K562 (cell line): ENCODE measurements at regions not wholly inside any gene's neighbourhood (a gene's known extent, or its start where the extent isn't known, plus 50 kb on each side); places are given as distances from the start of the nearest gene placed in this dataset.
A peak's percentile ranks its signal among the peaks of the same experiment; 100 is the strongest.

Source experiments
- ATAC-seq: fragments of 200-7000 bp; cut with Tn5 transposase; 3 replicates; pipeline ENCODE4 v1.9.1; 2020; ENCODE audit warnings: moderate library complexity
- BruUV-seq: library from RNA; stranded (reverse); fragments of 400-500 nt; replicated peaks from 2 replicates; lab custom pipeline; 2021; lab: Mats Ljungman, UMichigan
- CTCF ChIA-PET: fragments of 300-600 bp; formaldehyde crosslinking; extraction: SDS; loops from one replicate; lab custom pipeline; 2021; ENCODE audit warnings: low intra/inter-chr PET ratio; lab: Yijun Ruan, JAX
- POLR2A ChIA-PET: fragments of 300-600, 350-650 bp; sonication (Branson Sonifier 250); formaldehyde crosslinking; extraction: SDS; loops from one replicate; lab custom pipeline; 2021; ENCODE audit warnings: antibody characterized with exemption, inconsistent platforms; lab: Yijun Ruan, JAX
- DNase-seq, 4 experiments: peaks; one replicate each; pipeline versions ENCODE4 v3.0.0 to v3.0.0-alpha.2; 2011 to 2018; ENCODE audit warnings: low spot score in 3 of 4, mixed read lengths in 3 of 4; ENCODE audit errors: extremely low read depth in 1 of 4
- FAIRE-seq: peaks from 2 replicates; lab custom pipeline; 2011; peaks lifted over from hg19 to GRCh38; lab: Jason Lieb, UNC
- H2AFZ ChIP-seq: 2 replicates; pipeline ENCODE4 v1.6.0; 2011; ENCODE audit warnings: low read depth, low read length, control low read depth, inconsistent platforms
- H3K27ac ChIP-seq: fragments of 200-600 bp; 3 replicates; pipeline ENCODE4 v1.8.0; 2011; ENCODE audit warnings: low read depth, mild to moderate bottlenecking, control low read depth, inconsistent platforms, low read length, moderate library complexity, mixed read lengths; ENCODE audit errors: extremely low read depth
- H3K27me3 ChIP-seq, 2 experiments: fragments of 300-600 bp in 1 of 2; 2 replicates in 1 of 2; 3 replicates in 1 of 2; pipeline versions ENCODE4 v1.6.0 to v1.8.0; 2011; ENCODE audit warnings: inconsistent platforms in 2 of 2, low read length in 2 of 2, mild to moderate bottlenecking in 1 of 2, mixed read lengths in 1 of 2, moderate library complexity in 1 of 2; ENCODE audit not compliant: control insufficient read depth in 2 of 2, insufficient read depth in 2 of 2
- H3K36me3 ChIP-seq: fragments of 300-600 bp; 3 replicates; pipeline ENCODE4 v1.8.0; 2011; ENCODE audit warnings: mild to moderate bottlenecking, low read length, inconsistent platforms; ENCODE audit not compliant: control insufficient read depth, insufficient read depth
- H3K4me1 ChIP-seq, 2 experiments: fragments of 200-600 bp in 1 of 2; replicated peaks in 1 of 2; 2 replicates in 1 of 2; 3 replicates in 1 of 2; pipeline versions ENCODE4 v1.5.1 to v1.8.0; 2011; ENCODE audit warnings: inconsistent platforms in 2 of 2, low read length in 2 of 2, mild to moderate bottlenecking in 1 of 2, mixed read lengths in 1 of 2, moderate library complexity in 1 of 2; ENCODE audit not compliant: control insufficient read depth in 2 of 2, insufficient read depth in 2 of 2
- H3K4me2 ChIP-seq: 2 replicates; pipeline ENCODE4 v1.6.1; 2011; ENCODE audit warnings: low read length, control low read depth, inconsistent platforms, mixed read lengths; ENCODE audit not compliant: insufficient read depth
- H3K4me3 ChIP-seq: fragments of 200-600 bp; sonication (generic), shearing (Covaris generic); 2 replicates; pipeline ENCODE4 v1.5.1; 2016; ENCODE audit warnings: control low read depth, inconsistent platforms
- H3K79me2 ChIP-seq: fragments of 200-600 bp; 3 replicates; pipeline ENCODE4 v1.8.0; 2011; ENCODE audit warnings: low read length, inconsistent platforms; ENCODE audit not compliant: control insufficient read depth, insufficient read depth
- H3K9ac ChIP-seq, 2 experiments: 2 replicates each; pipeline versions ENCODE4 v1.6.0 to v1.6.1; 2011; ENCODE audit warnings: low read depth in 2 of 2, low read length in 2 of 2, control low read depth in 1 of 2, inconsistent platforms in 1 of 2, mild to moderate bottlenecking in 1 of 2, mixed read lengths in 1 of 2; ENCODE audit not compliant: insufficient read depth in 1 of 2
- H3K9me1 ChIP-seq: one replicate; pipeline ENCODE4 v1.6.0; 2011; ENCODE audit warnings: inconsistent platforms, mild to moderate bottlenecking, low read length, moderate library complexity; ENCODE audit not compliant: control insufficient read depth, insufficient read depth
- H3K9me3 ChIP-seq: replicated peaks from 2 replicates; pipeline ENCODE4 v1.5.1; 2011; ENCODE audit warnings: low read depth, low read length, inconsistent platforms; ENCODE audit not compliant: control insufficient read depth, insufficient read depth
- H4K20me1 ChIP-seq: replicated peaks from 2 replicates; pipeline ENCODE4 v1.6.1; 2011; ENCODE audit warnings: low read length, inconsistent platforms, mixed read lengths; ENCODE audit not compliant: control insufficient read depth, insufficient read depth
- PPARD ChIP-seq: fragments of 250-450 bp; sonication (Bioruptor Pico); IDR thresholded peaks from 2 replicates; pipeline ENCODE4 v1.8.0; 2022; ENCODE audit warnings: inconsistent platforms, mild to moderate bottlenecking, moderate library complexity
- PRMT5 ChIP-seq: sonication (generic); formaldehyde crosslinking; IDR thresholded peaks from 2 replicates; pipeline ENCODE4 v1.5.0; 2020; ENCODE audit warnings: missing genetic modification reagents
- PYGO2 ChIP-seq: fragments of 450-650 bp; IDR thresholded peaks from 2 replicates; pipeline ENCODE4 v1.6.1; 2016; ENCODE audit warnings: mild to moderate bottlenecking, missing genetic modification characterization, moderate library complexity, missing compliant biosample characterization
- ZEB2 ChIP-seq: fragments of 450-650 bp; IDR thresholded peaks from 2 replicates; pipeline ENCODE4 v1.6.1; 2016
- ZNF175 ChIP-seq: fragments of 200-800 bp; sonication (Bioruptor generic); IDR thresholded peaks from 2 replicates; pipeline ENCODE4 v1.6.1; 2016; ENCODE audit warnings: low read depth, mild to moderate bottlenecking, missing genetic modification characterization, missing compliant biosample characterization
- ZNF217 ChIP-seq: sonication (generic); formaldehyde crosslinking; IDR thresholded peaks from 2 replicates; pipeline ENCODE4 v1.8.0; 2022; ENCODE audit warnings: mild to moderate bottlenecking, missing genetic modification reagents
- ZNF282 ChIP-seq: sonication (generic); formaldehyde crosslinking; IDR thresholded peaks from 2 replicates; pipeline ENCODE4 v1.8.1; 2023; ENCODE audit warnings: missing genetic modification reagents
- ZNF655 ChIP-seq: fragments of 250-450 bp; sonication (Bioruptor Pico); IDR thresholded peaks from 2 replicates; pipeline ENCODE4 v1.5.0; 2021
- WGBS: fragments of 100-300 bp; shearing (Covaris generic); methylation state at CpG from one replicate; pipeline ENCODE4 v1.1.6; 2016; ENCODE audit warnings: low coverage, mixed read lengths; ENCODE audit not compliant: insufficient coverage; ENCODE audit errors: missing lambda C conversion rate; 5-methylcytosine and 5-hydroxymethylcytosine counted together
- in situ Hi-C: fragments of 300-500 bp; cut with MboI; formaldehyde crosslinking; loops from 4 replicates; pipeline ENCODE4 v1.15.0; 2018; ENCODE audit warnings: inconsistent platforms, mixed read lengths
- intact Hi-C: fragments of 100-400 bp; cut with micrococcal nuclease; formaldehyde crosslinking; loops from 2 replicates; pipeline ENCODE4 v1.14.2; 2022
- TF ChIP-seq, protein P1 (sequence below): fragments of 450-650 bp; formaldehyde crosslinking; IDR thresholded peaks from 2 replicates; pipeline ENCODE4 v1.4.0; 2020; ENCODE audit warnings: mild to moderate bottlenecking, mixed read lengths

DNA sequence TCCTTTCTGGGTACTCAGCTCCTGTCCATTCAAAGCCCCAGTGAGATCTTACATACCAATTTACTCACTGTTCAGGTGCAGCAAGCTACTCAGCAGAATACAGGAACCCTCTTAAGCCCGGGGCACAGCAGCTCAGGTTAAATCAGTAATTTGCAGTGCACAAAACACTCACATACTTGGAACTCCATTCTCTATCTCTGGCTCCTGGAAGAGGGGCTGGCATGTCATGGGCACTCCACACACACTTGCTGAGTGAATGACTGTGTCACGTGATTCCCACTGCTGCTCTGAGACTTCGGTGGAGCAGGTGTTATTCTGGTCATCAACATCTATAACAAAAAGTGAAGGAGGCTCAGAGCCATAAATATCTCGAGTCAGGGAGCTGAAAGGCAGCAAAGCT, 157.3 kb upstream of the BDNF start:
- no peaks in the 10 kb centered on the region for H3K27me3 ChIP-seq
- no peak overlapping the region for H3K27ac ChIP-seq
- ChIA-PET POLR2A (interaction anchor here (0.6 to 1.5 kb wide), 2 partner anchors 23 to 1632 kb away, joined by 3 read pairs; no protein-coding TSS in a partner anchor), CTCF (no interaction called here)
- H3K4me2 ChIP-seq, result no peak overlapping the region
- no peak overlapping the region for H3K4me3 ChIP-seq
- in situ Hi-C loops, result no loop called here
- H3K79me2 ChIP-seq, result no peaks in the 10 kb centered on the region
- H3K4me1 ChIP-seq, result no peaks in the 10 kb centered on the region
- intact Hi-C loops, result no loop called here
- 6% methylated on average over 4 of the region's 4 CpGs for WGBS
- no TSS peak for BruUV-seq
- no peaks in the 10 kb centered on the region for H3K9me3 ChIP-seq
- no peaks in the 10 kb centered on the region for H3K9me1 ChIP-seq
- DNase-seq, result no peak
- no peaks in the 10 kb centered on the region for H4K20me1 ChIP-seq
- no peak overlapping the region for H3K9ac ChIP-seq
- ATAC-seq, result no peak
- TF ChIP-seq ZEB2, result no peak
- no peak for TF ChIP-seq PYGO2 (tag)
- TF ChIP-seq ZNF655 (CRISPR knock-in tag), result no peak
- TF ChIP-seq ZNF282, result no peak
- TF ChIP-seq ZNF217 (CRISPR knock-in tag), result no peak
- TF ChIP-seq ZNF175 (CRISPR knock-in tag), result no peak
- TF ChIP-seq, protein P1, sequence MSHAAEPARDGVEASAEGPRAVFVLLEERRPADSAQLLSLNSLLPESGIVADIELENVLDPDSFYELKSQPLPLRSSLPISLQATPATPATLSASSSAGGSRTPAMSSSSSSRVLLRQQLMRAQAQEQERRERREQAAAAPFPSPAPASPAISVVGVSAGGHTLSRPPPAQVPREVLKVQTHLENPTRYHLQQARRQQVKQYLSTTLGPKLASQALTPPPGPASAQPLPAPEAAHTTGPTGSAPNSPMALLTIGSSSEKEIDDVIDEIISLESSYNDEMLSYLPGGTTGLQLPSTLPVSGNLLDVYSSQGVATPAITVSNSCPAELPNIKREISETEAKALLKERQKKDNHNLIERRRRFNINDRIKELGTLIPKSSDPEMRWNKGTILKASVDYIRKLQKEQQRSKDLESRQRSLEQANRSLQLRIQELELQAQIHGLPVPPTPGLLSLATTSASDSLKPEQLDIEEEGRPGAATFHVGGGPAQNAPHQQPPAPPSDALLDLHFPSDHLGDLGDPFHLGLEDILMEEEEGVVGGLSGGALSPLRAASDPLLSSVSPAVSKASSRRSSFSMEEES (CRISPR knock-in tag), result peak; percentile 86
- TF ChIP-seq PRMT5 (CRISPR knock-in tag), result no peak
- TF ChIP-seq PPARD (CRISPR knock-in tag), result no peak
- no peaks in the 10 kb centered on the region for H3K36me3 ChIP-seq
- no peak overlapping the region for H2AFZ ChIP-seq
- no peak for FAIRE-seq
